KG1 (cell line): ENCODE measurements at regions not wholly inside any gene's neighbourhood (a gene's known extent, or its start where the extent isn't known, plus 50 kb on each side); places are given as distances from the start of the nearest gene placed in this dataset.
"Not testable (repeated sequence)": the region's sequence is repeated elsewhere in the genome, so short reads cannot be mapped to it uniquely, and the experiment has no call there.

ENCODE experiments used
- DNase-seq: peaks from one replicate; lab custom pipeline; 2025; lab: John Stamatoyannopoulos, UW

DNA sequence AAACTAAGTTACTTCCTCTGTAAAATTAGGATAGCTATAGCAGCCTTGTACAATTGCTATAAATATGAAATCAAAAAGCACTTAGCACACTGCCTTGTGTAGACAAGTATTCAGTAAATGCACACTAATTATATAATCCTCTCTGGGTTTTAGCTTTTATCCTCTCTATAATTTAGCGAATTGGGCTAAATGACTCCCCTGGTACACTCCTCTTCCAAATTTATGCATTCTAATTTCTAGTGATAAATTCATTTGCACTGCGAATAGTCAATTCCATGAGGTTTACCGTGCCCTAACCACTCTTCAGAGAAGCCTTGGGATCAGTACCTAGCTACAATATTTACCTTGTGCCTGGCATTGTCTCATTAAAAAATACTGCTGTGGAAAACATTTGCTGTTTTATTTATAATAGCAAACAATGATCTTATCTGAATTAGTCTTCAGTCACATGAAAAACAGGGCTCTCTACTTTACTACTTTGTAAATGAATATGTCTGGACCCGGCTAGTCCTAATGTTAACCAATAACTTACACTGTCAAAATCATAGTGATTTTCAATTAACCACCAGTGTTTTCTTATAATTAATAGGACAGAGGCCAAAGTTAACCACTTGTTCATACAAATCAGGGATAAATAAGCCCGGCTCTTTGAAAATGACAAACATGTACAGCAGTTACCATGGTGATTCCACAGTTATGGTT is 577.9 kb downstream of the IPMK start:
- no peak for DNase-seq

- no peak for DNase-seq
These were observed 587.8 kb downstream of the IPMK start for GRCh38 chr10:57679916-57680315.

- DNase-seq, result no peak
These were observed 592.6 kb downstream of the IPMK start for GRCh38 chr10:57675125-57675524.

- DNase-seq, result no peak
These were observed 594.2 kb downstream of the IPMK start for GRCh38 chr10:57673446-57673960.

- DNase-seq, result no peak
These were observed 602.9 kb downstream of the IPMK start for GRCh38 chr10:57664815-57665214.

- no peak for DNase-seq
These were observed 604.3 kb downstream of the IPMK start for GRCh38 chr10:57663401-57663800.

DNA sequence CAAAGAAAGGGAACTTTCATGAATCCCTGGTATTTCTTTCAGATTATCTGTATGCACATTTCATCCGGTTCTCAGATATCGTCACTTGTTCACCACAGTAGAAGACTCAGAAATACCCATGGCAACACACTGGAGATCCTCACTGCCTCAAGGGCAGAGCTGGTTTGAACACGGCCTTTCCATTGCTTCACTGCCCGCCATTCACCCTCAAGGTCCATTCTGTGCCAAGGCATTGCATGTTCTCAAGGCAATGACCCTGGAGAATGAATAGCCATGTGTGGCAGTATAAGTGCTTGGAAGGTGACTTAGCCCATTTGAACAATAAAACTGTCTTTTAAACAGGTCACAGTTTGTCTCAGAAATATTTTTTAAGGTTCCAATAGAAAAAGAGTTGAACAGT is 606.5 kb downstream of the IPMK start:
- no peak for DNase-seq

GRCh38 chr10:57657164-57657765 is 610.4 kb downstream of the IPMK start:
- no peak for DNase-seq

DNA sequence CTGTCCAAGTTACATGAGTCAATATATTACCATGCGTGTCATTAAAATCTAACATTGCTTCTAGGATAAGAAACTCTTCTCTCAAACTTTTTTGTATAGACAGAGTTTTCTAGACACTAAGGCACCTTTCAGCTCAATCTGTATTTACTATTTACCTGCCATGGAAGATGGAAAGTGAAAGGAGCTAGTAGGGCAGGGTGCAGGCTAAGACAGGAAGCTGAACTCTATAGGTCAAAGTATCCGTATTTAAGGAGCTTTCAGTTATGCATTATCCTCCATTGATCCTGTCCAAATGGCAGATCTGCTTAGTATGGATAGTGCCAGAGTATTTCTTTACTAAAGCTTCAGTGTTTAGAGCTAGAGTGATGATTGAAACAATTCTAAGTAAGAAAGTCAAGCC is 612.8 kb downstream of the IPMK start:
- no peak for DNase-seq

DNA sequence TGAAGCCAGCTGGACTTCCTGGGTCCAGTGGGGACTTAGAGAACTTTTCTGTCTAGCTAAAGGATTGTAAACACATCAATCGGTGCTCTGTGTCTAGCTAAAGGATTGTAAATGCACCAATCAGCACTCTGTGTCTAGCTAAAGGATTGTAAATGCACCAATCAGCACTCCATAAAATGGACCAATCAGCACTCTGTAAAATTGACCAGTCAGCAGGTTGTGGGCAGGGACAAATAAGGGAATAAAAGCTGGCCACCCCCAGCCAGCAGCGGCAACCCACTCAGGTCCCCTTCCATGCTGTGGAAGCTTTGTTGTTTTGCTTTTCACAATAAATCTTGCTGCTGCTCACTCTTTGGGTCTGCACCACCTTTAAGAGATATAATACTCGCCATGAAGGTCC is 622.6 kb downstream of the IPMK start:
- not testable (repeated sequence) for DNase-seq

GRCh38 chr10:57638411-57638810 is 629.3 kb downstream of the IPMK start:
- DNase-seq, result no peak

- no peak for DNase-seq
These were observed 639.0 kb downstream of the IPMK start for GRCh38 chr10:57628592-57629284.

- no peak for DNase-seq
These were observed 640.0 kb downstream of the IPMK start for GRCh38 chr10:57627642-57628178.

DNA sequence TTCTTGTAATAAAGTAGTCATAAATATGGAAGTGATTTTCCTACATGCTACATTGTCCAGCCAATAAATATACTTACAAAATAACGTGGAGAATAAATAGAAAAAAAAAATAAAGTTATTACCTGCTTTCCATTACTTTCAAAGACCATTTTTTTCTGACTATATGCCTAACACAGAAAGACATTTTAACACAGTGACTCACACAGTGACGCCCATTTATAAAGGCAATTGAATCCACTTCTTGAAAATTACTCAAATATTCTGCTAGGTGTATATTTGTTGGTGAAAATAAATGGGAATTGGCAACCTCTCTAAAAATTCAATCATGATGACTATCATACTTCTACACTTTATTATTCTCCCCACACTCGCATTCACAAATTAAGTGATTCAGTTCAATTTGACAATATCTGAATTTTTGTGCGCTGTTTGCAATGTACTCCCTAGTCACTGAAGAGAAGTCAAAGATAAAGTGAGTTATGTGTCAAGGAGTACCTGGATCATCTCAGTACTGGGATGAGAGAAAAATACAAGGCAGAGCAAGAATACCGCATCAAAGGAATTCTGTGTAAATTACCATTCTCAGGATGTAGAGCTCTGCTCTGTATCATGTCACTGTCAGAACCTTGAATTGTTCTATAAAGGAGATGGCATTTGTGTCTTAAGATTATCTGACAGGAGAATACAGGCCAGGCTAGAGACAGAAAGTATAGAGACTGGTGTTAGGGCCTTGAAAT is 642.7 kb downstream of the IPMK start:
- DNase-seq, result no peak

- no peak for DNase-seq
These were observed 643.6 kb downstream of the IPMK start for GRCh38 chr10:57624066-57624465.

DNA sequence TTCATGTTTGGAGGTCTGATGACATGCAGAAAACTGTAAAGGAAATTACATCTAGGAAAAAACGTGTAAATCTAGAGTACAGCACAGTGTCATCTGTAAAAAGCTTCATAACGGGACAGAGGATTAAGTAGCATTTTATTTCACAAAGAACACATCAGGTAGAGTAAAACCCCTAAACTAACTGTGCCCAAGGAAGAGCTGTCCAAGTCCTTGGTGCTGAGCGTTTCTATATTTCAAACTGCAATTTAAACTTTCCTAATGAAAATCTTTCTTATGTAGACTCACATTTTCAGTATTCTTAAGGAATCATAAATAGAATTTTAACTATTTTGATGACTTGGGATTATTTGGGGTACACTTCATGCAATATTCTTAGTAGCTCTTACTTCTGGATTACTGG is 646.2 kb downstream of the IPMK start:
- DNase-seq, result no peak

DNA sequence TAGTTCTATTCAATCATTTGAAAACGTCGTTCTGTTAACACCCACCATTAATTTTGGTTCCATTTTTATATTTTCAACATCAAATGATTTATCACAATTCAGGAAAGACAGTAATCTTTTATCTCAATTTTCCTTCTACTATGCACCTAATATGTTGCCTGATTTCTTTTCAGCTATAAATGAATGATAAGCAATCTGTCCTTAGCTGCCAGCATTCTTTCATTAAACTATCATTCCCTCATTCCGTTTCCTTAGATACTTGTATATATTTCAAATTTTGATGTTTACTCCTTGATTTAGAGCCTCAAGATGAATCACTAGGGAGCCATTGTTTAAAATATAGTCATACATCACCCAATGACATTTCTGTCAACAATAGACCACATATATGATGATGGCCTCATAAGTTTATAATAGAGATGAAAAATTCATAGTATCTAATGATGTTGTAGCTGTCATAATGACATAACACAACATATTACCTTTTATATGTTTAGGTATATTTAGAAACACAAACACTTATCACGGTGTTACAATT is 661.7 kb downstream of the IPMK start:
- DNase-seq, result no peak

DNA sequence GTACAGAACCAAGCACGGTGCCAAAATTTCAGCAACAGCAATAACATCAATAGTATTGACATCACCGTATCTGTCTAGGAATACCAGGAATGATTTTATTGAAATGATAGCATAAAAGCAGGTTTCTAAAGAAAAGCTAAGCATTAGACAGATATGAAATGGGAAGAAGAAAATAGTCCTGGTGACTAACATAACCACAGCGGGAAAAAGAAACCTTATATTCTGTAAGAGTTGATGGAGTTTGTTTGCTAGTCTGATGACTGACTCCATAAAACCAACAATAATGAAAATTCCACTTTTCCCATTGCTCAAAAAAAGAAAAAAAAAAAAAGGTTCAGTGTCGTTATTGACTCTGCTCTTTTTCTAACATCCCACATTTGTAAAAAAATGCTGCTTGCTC is 668.3 kb downstream of the IPMK start:
- no peak for DNase-seq

DNA sequence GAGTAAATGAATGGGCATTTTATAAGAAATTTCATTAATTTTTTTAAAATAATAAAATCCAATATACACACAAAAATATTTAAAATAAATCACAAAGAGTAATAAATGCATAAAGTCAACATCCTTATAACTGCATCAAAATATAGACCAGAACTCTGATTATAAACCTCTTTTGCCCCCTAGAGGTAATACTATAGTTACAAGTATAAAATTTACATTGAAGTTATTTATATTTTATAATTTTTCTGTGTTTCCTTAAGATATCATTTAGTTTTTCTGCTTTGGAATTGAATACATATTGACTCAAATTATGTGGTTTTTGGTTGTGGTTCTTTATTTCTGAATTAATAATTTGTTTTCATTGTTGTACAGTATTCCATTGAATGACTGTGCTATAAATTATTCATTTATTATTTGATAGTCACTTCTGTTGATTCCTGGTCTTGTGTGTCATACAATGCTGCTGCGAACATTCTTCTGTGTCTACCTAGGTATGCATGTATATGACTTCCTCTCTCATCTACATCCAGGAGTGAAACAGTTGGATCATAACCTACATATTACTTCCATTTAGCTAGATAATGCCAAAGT is 673.6 kb downstream of the IPMK start:
- DNase-seq, result no peak

- DNase-seq, result no peak
These were observed 687.8 kb downstream of the IPMK start for GRCh38 chr10:57579926-57580325.

- DNase-seq, result no peak
These were observed 705.5 kb downstream of the IPMK start for GRCh38 chr10:57562211-57562610.

DNA sequence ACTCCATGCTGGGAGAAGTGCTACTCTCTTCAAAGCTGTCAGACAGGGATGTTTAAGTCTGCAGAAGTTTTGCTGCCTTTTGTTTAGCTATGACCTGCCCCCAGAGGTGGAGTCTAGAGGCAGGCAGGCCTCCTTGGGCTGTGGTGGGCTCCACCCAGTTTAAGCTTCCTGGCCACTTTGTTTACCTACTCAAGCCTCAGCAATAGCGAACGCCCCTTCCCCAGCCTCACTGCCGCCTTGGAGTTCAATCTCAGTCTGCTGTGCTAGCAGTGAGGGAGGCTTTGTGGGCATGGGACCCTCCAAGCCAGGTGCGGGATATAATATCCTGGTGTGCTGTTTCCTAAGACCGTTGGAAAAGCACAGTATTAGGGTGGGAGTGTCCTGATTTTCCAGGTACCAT is 715.9 kb downstream of the IPMK start:
- DNase-seq, result not testable (repeated sequence)
